Astrocyte of the cerebellum (primary cell): ENCODE measurements at regions not wholly inside any gene's neighbourhood (a gene's known extent, or its start where the extent isn't known, plus 50 kb on each side); places are given as distances from the start of the nearest gene placed in this dataset.

ENCODE experiments used
- DNase-seq: peaks from one replicate; pipeline ENCODE4 v3.0.0-alpha.2; 2011; ENCODE audit warnings: low read depth
- H3K4me3 ChIP-seq: 2 replicates; pipeline ENCODE4 v1.5.1; 2011; ENCODE audit warnings: mild to moderate bottlenecking, low read depth, low read length, moderate library complexity
- CTCF ChIP-seq: IDR thresholded peaks from 2 replicates; pipeline ENCODE4 v1.5.1; 2012; ENCODE audit warnings: low read length, low read depth, moderate library complexity, mild to moderate bottlenecking; ENCODE audit errors: missing control alignments
- in situ Hi-C: cut with HindIII; loops from 2 replicates; pipeline ENCODE4 v1.10.0; 2017; ENCODE audit warnings: low sequenced_read_pairs

DNA sequence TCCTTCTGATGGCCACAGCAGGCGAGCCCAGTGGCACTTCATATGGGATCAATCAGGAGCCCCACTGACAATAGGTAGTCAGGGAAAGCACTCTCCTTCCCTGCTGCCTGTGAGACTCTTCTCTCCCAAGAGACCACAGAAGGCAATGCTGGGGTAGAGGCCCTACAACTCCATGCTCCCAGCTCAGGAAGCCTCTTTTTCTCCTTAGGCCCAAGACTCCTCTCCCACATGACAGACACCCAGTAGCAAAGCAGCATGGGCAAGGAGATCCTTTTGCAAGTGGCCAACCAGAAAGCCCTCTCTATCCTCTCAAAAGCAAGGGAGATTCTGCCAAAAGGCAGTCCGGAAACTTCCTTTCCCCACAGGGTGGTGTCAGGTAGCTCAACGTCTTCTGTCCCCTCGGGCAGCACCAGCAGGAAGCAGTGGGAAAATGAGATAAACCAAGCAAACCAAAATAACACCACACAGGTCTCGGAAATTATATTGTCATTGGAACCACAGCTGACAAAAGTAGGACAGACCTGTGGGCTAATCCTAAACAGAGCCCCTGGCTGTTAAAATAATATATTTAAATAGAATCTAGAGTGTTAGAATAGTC is 172.7 kb upstream of the GDF10 start:
- no peak overlapping the region for H3K4me3 ChIP-seq
- DNase-seq, result no peak
- in situ Hi-C loops, result no loop called here
- TF ChIP-seq CTCF, result no peak

- TF ChIP-seq CTCF, result no peak
- in situ Hi-C loops, result loop anchor here (5.0 kb wide), 2 partner anchors 33 to 62 kb away; no protein-coding TSS in a partner anchor
- no peak overlapping the region for H3K4me3 ChIP-seq
- DNase-seq, result no peak
Observed at GRCh38 chr10:47130491-47130890, 169.5 kb upstream of the GDF10 start.

GRCh38 chr10:47133871-47134570 is 166.0 kb upstream of the GDF10 start:
- no peak overlapping the region for H3K4me3 ChIP-seq
- in situ Hi-C loops, result loop anchor here (5.0 kb wide), 2 partner anchors 37 to 58 kb away; no protein-coding TSS in a partner anchor
- DNase-seq, result no peak
- TF ChIP-seq CTCF, result no peak

DNA sequence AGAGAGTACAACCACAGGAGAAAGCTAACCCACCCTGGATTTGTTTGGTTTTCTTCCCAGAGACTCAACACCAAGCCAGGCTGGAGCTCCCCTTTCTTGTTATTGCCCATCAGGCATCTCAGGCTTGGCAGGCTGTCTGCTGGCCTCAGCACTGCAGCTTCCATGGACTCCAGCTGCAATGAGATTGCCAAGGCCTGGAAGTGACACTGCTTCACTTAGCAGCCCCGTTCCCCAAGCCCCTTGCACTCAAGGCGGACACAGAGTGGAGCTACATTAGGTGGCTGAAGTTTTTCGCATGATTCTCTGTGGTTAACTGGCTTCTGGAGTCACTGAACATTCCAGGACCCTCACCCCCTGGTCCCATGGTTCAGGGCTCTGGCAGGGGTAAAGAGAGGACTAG is 163.1 kb upstream of the GDF10 start:
- peak; percentile 37 for DNase-seq
- in situ Hi-C loops, result no loop called here
- no peak overlapping the region for H3K4me3 ChIP-seq
- TF ChIP-seq CTCF, result no peak

- TF ChIP-seq CTCF, result no peak
- peak overlapping the region; percentile 11 for H3K4me3 ChIP-seq
- peak; percentile 72 for DNase-seq
- in situ Hi-C loops, result no loop called here
Observed at GRCh38 chr10:47137311-47137851, 162.6 kb upstream of the GDF10 start.

- DNase-seq, result no peak
- in situ Hi-C loops, result no loop called here
- H3K4me3 ChIP-seq, result no peak overlapping the region
- no peak for TF ChIP-seq CTCF
Observed at GRCh38 chr10:47139121-47139520, 160.9 kb upstream of the GDF10 start.
